H9 (cell line): ENCODE measurements at regions not wholly inside any gene's neighbourhood (a gene's known extent, or its start where the extent isn't known, plus 50 kb on each side); places are given as distances from the start of the nearest gene placed in this dataset.

Experiments used
- DNase-seq: peaks from one replicate; pipeline ENCODE4 v3.0.0-alpha.2; 2017
- H2AFZ ChIP-seq: one replicate; pipeline ENCODE4 v1.6.1; 2013; ENCODE audit warnings: mild to moderate bottlenecking, low read length, control low read depth, moderate library complexity
- H2AK5ac ChIP-seq: 2 replicates; pipeline ENCODE4 v1.6.1; 2013; ENCODE audit warnings: low read length, control low read depth, mixed read lengths; ENCODE audit not compliant: insufficient read length
- H2BK120ac ChIP-seq: one replicate; pipeline ENCODE4 v1.6.1; 2013; ENCODE audit warnings: low read depth, mild to moderate bottlenecking, low read length, control low read depth, inconsistent platforms; ENCODE audit not compliant: poor library complexity, severe bottlenecking
- H2BK12ac ChIP-seq: 2 replicates; pipeline ENCODE4 v1.6.1; 2013; ENCODE audit warnings: low read length, control low read depth, mixed read lengths, low read depth; ENCODE audit not compliant: insufficient read length
- H2BK15ac ChIP-seq: 2 replicates; pipeline ENCODE4 v1.6.1; 2013; ENCODE audit warnings: low read depth, low read length, control low read depth
- H2BK20ac ChIP-seq: one replicate; pipeline ENCODE4 v1.6.1; 2013; ENCODE audit warnings: low read depth, mild to moderate bottlenecking, low read length, control low read depth, inconsistent platforms; ENCODE audit not compliant: poor library complexity, severe bottlenecking
- H2BK5ac ChIP-seq: 2 replicates; pipeline ENCODE4 v1.6.1; 2013; ENCODE audit warnings: low read length, control low read depth, mixed read lengths; ENCODE audit not compliant: insufficient read length
- H3K14ac ChIP-seq: 2 replicates; pipeline ENCODE4 v1.6.1; 2013; ENCODE audit warnings: low read length, control low read depth; ENCODE audit not compliant: insufficient read depth
- H3K18ac ChIP-seq: 2 replicates; pipeline ENCODE4 v1.6.1; 2013; ENCODE audit warnings: low read depth, mild to moderate bottlenecking, mixed read lengths, low read length, control low read depth; ENCODE audit not compliant: insufficient read length
- H3K23ac ChIP-seq: 2 replicates; pipeline ENCODE4 v1.6.1; 2013; ENCODE audit warnings: low read length, control low read depth, mixed read lengths, low read depth; ENCODE audit not compliant: insufficient read length
- H3K23me2 ChIP-seq: 2 replicates; pipeline ENCODE4 v1.6.1; 2013; ENCODE audit warnings: low read depth, mild to moderate bottlenecking, mixed read lengths, low read length, control low read depth; ENCODE audit not compliant: insufficient read length, poor library complexity, severe bottlenecking
- H3K27ac ChIP-seq: 2 replicates; pipeline ENCODE4 v1.5.1; 2013; ENCODE audit warnings: low read length, control low read depth, mixed read lengths, low read depth; ENCODE audit not compliant: insufficient read length
- H3K27me3 ChIP-seq: 2 replicates; pipeline ENCODE4 v1.6.1; 2013; ENCODE audit warnings: low read length, control low read depth, inconsistent platforms; ENCODE audit not compliant: insufficient read depth
- H3K4ac ChIP-seq: 2 replicates; pipeline ENCODE4 v1.6.1; 2013; ENCODE audit warnings: low read depth, mild to moderate bottlenecking, control low read depth, inconsistent platforms, low read length, moderate library complexity
- H3K4me1 ChIP-seq: 2 replicates; pipeline ENCODE4 v1.6.1; 2013; ENCODE audit warnings: low read length, control low read depth, inconsistent platforms; ENCODE audit not compliant: insufficient read depth
- H3K4me2 ChIP-seq: 2 replicates; pipeline ENCODE4 v1.6.1; 2013; ENCODE audit warnings: low read length, control low read depth, mixed read lengths; ENCODE audit not compliant: insufficient read length, insufficient read depth
- H3K56ac ChIP-seq: 2 replicates; pipeline ENCODE4 v1.6.1; 2013; ENCODE audit warnings: low read depth, mild to moderate bottlenecking, mixed read lengths, low read length, control low read depth; ENCODE audit not compliant: insufficient read length
- H3K79me1 ChIP-seq: 2 replicates; pipeline ENCODE4 v1.6.1; 2013; ENCODE audit warnings: low read depth, mild to moderate bottlenecking, moderate library complexity, low read length, control low read depth, inconsistent platforms; ENCODE audit not compliant: insufficient read depth, poor library complexity, severe bottlenecking
- H3K79me2 ChIP-seq: 2 replicates; pipeline ENCODE4 v1.6.1; 2013; ENCODE audit warnings: low read length, control low read depth, inconsistent platforms; ENCODE audit not compliant: insufficient read depth
- H3K9ac ChIP-seq: 2 replicates; pipeline ENCODE4 v1.6.1; 2013; ENCODE audit warnings: low read length, control low read depth, mixed read lengths; ENCODE audit not compliant: insufficient read length; ENCODE audit errors: extremely low read depth
- H3K9me3 ChIP-seq: one replicate; pipeline ENCODE4 v1.6.1; 2013; ENCODE audit warnings: low read depth, low read length, inconsistent platforms; ENCODE audit not compliant: control insufficient read depth
- H3T11ph ChIP-seq: one replicate; pipeline ENCODE4 v1.6.1; 2013; ENCODE audit warnings: mild to moderate bottlenecking, low read length, control low read depth, inconsistent platforms
- H4K20me1 ChIP-seq: one replicate; pipeline ENCODE4 v1.6.1; 2013; ENCODE audit not compliant: control insufficient read depth, insufficient read length, insufficient read depth
- H4K5ac ChIP-seq: 2 replicates; pipeline ENCODE4 v1.6.1; 2013; ENCODE audit warnings: low read depth, mild to moderate bottlenecking, mixed read lengths, low read length, control low read depth; ENCODE audit not compliant: insufficient read length
- H4K8ac ChIP-seq: replicated peaks from 2 replicates; pipeline ENCODE4 v1.6.1; 2013; ENCODE audit warnings: low read length, control low read depth, mixed read lengths, low read depth; ENCODE audit not compliant: insufficient read length
- H4K91ac ChIP-seq: 2 replicates; pipeline ENCODE4 v1.6.1; 2013; ENCODE audit warnings: low read depth, mild to moderate bottlenecking, moderate library complexity, mixed read lengths, low read length, control low read depth; ENCODE audit not compliant: insufficient read length
- H3K27ac Mint-ChIP-seq, 3 experiments: 2 replicates in 2 of 3; 3 replicates in 1 of 3; pipeline ENCODE4 v1.8.0; 2020 to 2021; ENCODE audit warnings: mixed read lengths in 3 of 3, mild to moderate bottlenecking in 1 of 3, moderate library complexity in 1 of 3
- H3K27me3 Mint-ChIP-seq: 2 replicates; pipeline ENCODE4 v1.8.0; 2021; ENCODE audit warnings: low read depth, mild to moderate bottlenecking, moderate library complexity, mixed read lengths
- H3K36me3 Mint-ChIP-seq, 3 experiments: 2 replicates in 2 of 3; 3 replicates in 1 of 3; pipeline ENCODE4 v1.8.0; 2020 to 2021; ENCODE audit warnings: low read depth in 3 of 3, mixed read lengths in 3 of 3; ENCODE audit not compliant: insufficient read depth in 1 of 3
- H3K4me1 Mint-ChIP-seq, 2 experiments: 2 replicates each; pipeline ENCODE4 v1.8.0; 2020; ENCODE audit warnings: mixed read lengths in 2 of 2
- H3K4me3 Mint-ChIP-seq, 2 experiments: 2 replicates in 1 of 2; 3 replicates in 1 of 2; pipeline ENCODE4 v1.8.0; 2020 to 2021; ENCODE audit warnings: mild to moderate bottlenecking in 2 of 2, mixed read lengths in 2 of 2, moderate library complexity in 1 of 2
- H3K9me3 Mint-ChIP-seq, 2 experiments: 2 replicates in 1 of 2; 3 replicates in 1 of 2; pipeline ENCODE4 v1.8.0; 2020; ENCODE audit warnings: mild to moderate bottlenecking in 2 of 2, mixed read lengths in 2 of 2, moderate library complexity in 1 of 2
- CTCF ChIP-seq: fragments of 200-600 bp; sonication (generic); conservative IDR thresholded peaks from 3 replicates; pipeline ENCODE4 v1.8.0; 2021; ENCODE audit warnings: antibody characterized with exemption, mild to moderate bottlenecking
- WGBS: extraction: QIAGEN DNeasy Blood & Tissue Kit; methylation state at CpG from one replicate; pipeline ENCODE4 v1.1.7; 2013; ENCODE audit warnings: missing lambda C conversion rate, low lambda C conversion rate, mixed read lengths; ENCODE audit not compliant: insufficient read length; ENCODE audit errors: extremely low coverage; 5-methylcytosine and 5-hydroxymethylcytosine counted together

- H3K9ac ChIP-seq = no peak overlapping the region
- H4K5ac ChIP-seq = no peak overlapping the region
- no peak overlapping the region for H3T11ph ChIP-seq
- no peak overlapping the region for H2BK12ac ChIP-seq
- no peak overlapping the region for H3K18ac ChIP-seq
- DNase-seq = no peak
- H3K23ac ChIP-seq = no peak overlapping the region
- H3K4me1 Mint-ChIP-seq = 0 out of 4 replicates have a peak, but pooled peaks cover 0 to 4% of the 10 kb centered on the region in 2 experiments
- H2BK20ac ChIP-seq = no peak overlapping the region
- H3K27ac Mint-ChIP-seq = no peak overlapping the region; a peak in 1 of 7 replicates
- H2AFZ ChIP-seq = no peak overlapping the region
- H2AK5ac ChIP-seq = no peak overlapping the region
- no peak for TF ChIP-seq CTCF
- H3K27me3 ChIP-seq = no peaks in the 10 kb centered on the region
- no peaks in the 10 kb centered on the region for H3K23me2 ChIP-seq
- no peak overlapping the region for H3K4ac ChIP-seq
- H2BK5ac ChIP-seq = no peak overlapping the region
- H3K36me3 Mint-ChIP-seq = no peaks in the 10 kb centered on the region
- no peak overlapping the region for H3K4me3 Mint-ChIP-seq
- no peak overlapping the region for H4K91ac ChIP-seq
- no peak overlapping the region for H2BK15ac ChIP-seq
- WGBS = no CpG with 5 or more reads among the region's 7 CpGs
- H3K27me3 Mint-ChIP-seq = peaks cover 1% of the 10 kb centered on the region; the same call in 1 of the 2 replicates
- H4K8ac ChIP-seq = no peak overlapping the region
- no peak overlapping the region for H3K14ac ChIP-seq
- no peaks in the 10 kb centered on the region for H3K79me2 ChIP-seq
- H2BK120ac ChIP-seq = no peak overlapping the region
- no peaks in the 10 kb centered on the region for H3K9me3 ChIP-seq
- H3K56ac ChIP-seq = no peak overlapping the region
- no peaks in the 10 kb centered on the region; the same call in 1 of the 2 replicates for H3K4me1 ChIP-seq
- H3K79me1 ChIP-seq = no peaks in the 10 kb centered on the region
- H3K27ac ChIP-seq = no peak overlapping the region
- no peaks in the 10 kb centered on the region for H4K20me1 ChIP-seq
- no peak overlapping the region for H3K4me2 ChIP-seq
- H3K9me3 Mint-ChIP-seq = 0 out of 5 replicates have a peak, but pooled peaks cover 0 to 2% of the 10 kb centered on the region in 2 experiments
Measured at GRCh38 chr1:30063621-30064280, 659.6 kb downstream of the MATN1 start.
